ENCODE measurements at regions not wholly inside any gene's neighbourhood (a gene's known extent, or its start where the extent isn't known, plus 50 kb on each side); places are given as distances from the start of the nearest gene placed in this dataset.

GRCh38 chr18:76139844-76140243 is 355.2 kb downstream of the ZNF516 start:
- no peak overlapping the region for H3K4me3 ChIP-seq
- no peaks in the 10 kb centered on the region for H3K36me3 ChIP-seq (ENCODE audit: insufficient read depth)
- no peaks in the 10 kb centered on the region for H3F3A ChIP-seq (replicated peaks; ENCODE audit: low read depth)
- no peak overlapping the region for H3K27ac Mint-ChIP-seq
- no peak for ATAC-seq
- 0 out of 2 replicates have a peak, but pooled peaks cover 4% of the 10 kb centered on the region for H3K9me2 ChIP-seq (ENCODE audit: insufficient read depth)
- H3K4me2 ChIP-seq = no peak overlapping the region
- DNase-seq (ENCODE audit: low spot score) = no peak
- H2AFZ ChIP-seq = no peak overlapping the region
- no peaks in the 10 kb centered on the region for H3K27me3 ChIP-seq (ENCODE audit: insufficient read depth)
- TF ChIP-seq EZH2 (IDR thresholded peaks at IDR 0.05; ENCODE audit: low read depth, unreplicated experiment) (no peak), POLR2AphosphoS5 (IDR thresholded peaks at IDR 0.05; ENCODE audit: low read depth) (no peak), CTCF (conservative IDR thresholded peaks at IDR 0.05; ENCODE audit: low read depth in 2 of 2) (no peak), ETS1 (IDR thresholded peaks at IDR 0.05) (no peak), NANOG (IDR thresholded peaks at IDR 0.05; ENCODE audit: borderline replicate concordance) (no peak), REST (IDR thresholded peaks at IDR 0.05; ENCODE audit: unreplicated experiment) (no peak), CREB1 (CRISPR knock-in tag; IDR thresholded peaks at IDR 0.05; ENCODE audit: low read depth) (no peak), EZH2phosphoT487 (IDR thresholded peaks at IDR 0.05; ENCODE audit: unreplicated experiment) (no peak), ZNF462 (CRISPR knock-in tag; IDR thresholded peaks at IDR 0.05) (no peak), ZNF331 (CRISPR knock-in tag; IDR thresholded peaks at IDR 0.05; ENCODE audit: low read depth) (no peak), ZNF114 (CRISPR knock-in tag; IDR thresholded peaks at IDR 0.05) (no peak), STAT1 (IDR thresholded peaks at IDR 0.05; ENCODE audit: unreplicated experiment) (no peak), JUNB (IDR thresholded peaks at IDR 0.05; ENCODE audit: unreplicated experiment) (no peak)
- no peaks in the 10 kb centered on the region for H3K4me1 ChIP-seq (ENCODE audit: insufficient read depth)
- H3K27ac ChIP-seq (ENCODE audit: low read depth) = no peak overlapping the region
- no peaks in the 10 kb centered on the region for H3K79me2 ChIP-seq (replicated peaks; ENCODE audit: insufficient read depth)
- H3K27me3 Mint-ChIP-seq (ENCODE audit: insufficient read depth, low read depth, poor library complexity) = no peaks in the 10 kb centered on the region
- H3K4me3 Mint-ChIP-seq = no peak overlapping the region
- H3K4me1 Mint-ChIP-seq = no peaks in the 10 kb centered on the region
- no peaks in the 10 kb centered on the region for H4K20me1 ChIP-seq (replicated peaks; ENCODE audit: insufficient read depth)
- H3K9me3 Mint-ChIP-seq = peaks cover 3% of the 10 kb centered on the region; the same call in 1 of the 3 replicates
- H3K36me3 Mint-ChIP-seq (ENCODE audit: low read depth) = no peaks in the 10 kb centered on the region

All from GM23338 (cell line).